Naive thymus-derived CD4-positive, alpha-beta T cell (primary cell): ENCODE measurements at regions not wholly inside any gene's neighbourhood (a gene's known extent, or its start where the extent isn't known, plus 50 kb on each side); places are given as distances from the start of the nearest gene placed in this dataset.

Experiments
- ATAC-seq: fragments of 150-1000 bp; cut with Tn5 transposase; 2 replicates; pipeline ENCODE4 v1.10.0; 2021; ENCODE audit warnings: mild to moderate bottlenecking, moderate library complexity
- CTCF ChIA-PET: fragments of 350-600 bp; sonication (Branson Sonifier 250); formaldehyde crosslinking; loops from one replicate; lab custom pipeline; 2021; ENCODE audit warnings: antibody characterized with exemption; lab: Charles Lee
- POLR2A ChIA-PET: fragments of 350-600 bp; sonication (Branson Sonifier 250); formaldehyde crosslinking; loops from one replicate; lab custom pipeline; 2021; ENCODE audit warnings: antibody characterized with exemption, inconsistent platforms; lab: Charles Lee
- DNase-seq, 9 donors: peaks; one replicate each; pipeline versions ENCODE4 v3.0.0 to v3.0.0-alpha.2; 2020 to 2022; ENCODE audit warnings: mixed read lengths in 1 of 9
- H3K27ac ChIP-seq: one replicate; pipeline ENCODE4 v1.7.0; 2013; ENCODE audit warnings: mild to moderate bottlenecking, low read depth, low read length, moderate library complexity
- H3K27me3 ChIP-seq, 2 donors: one replicate each; pipeline ENCODE4 v1.7.0; 2013; ENCODE audit warnings: low read length in 2 of 2, mild to moderate bottlenecking in 2 of 2, moderate library complexity in 2 of 2; ENCODE audit not compliant: control insufficient read depth in 2 of 2, insufficient read depth in 2 of 2
- H3K36me3 ChIP-seq, 3 experiments: 1 replicate in 2 of 3; 2 replicates in 1 of 3; pipeline ENCODE4 v1.7.0; 2013; ENCODE audit warnings: low read length in 3 of 3, mild to moderate bottlenecking in 3 of 3, moderate library complexity in 1 of 3; ENCODE audit not compliant: insufficient read depth in 3 of 3, control insufficient read depth in 2 of 3
- H3K4me1 ChIP-seq, 2 donors: one replicate each; pipeline ENCODE4 v1.7.0; 2013; ENCODE audit warnings: low read length in 2 of 2, mild to moderate bottlenecking in 2 of 2, moderate library complexity in 1 of 2; ENCODE audit not compliant: control insufficient read depth in 2 of 2, insufficient read depth in 2 of 2
- H3K4me3 ChIP-seq: 2 replicates; pipeline ENCODE4 v1.7.0; 2013; ENCODE audit warnings: mild to moderate bottlenecking, low read length
- H3K9me3 ChIP-seq, 3 experiments: 1 replicate in 2 of 3; 2 replicates in 1 of 3; pipeline ENCODE4 v1.7.0; 2013; ENCODE audit warnings: low read length in 3 of 3; ENCODE audit not compliant: control insufficient read depth in 2 of 3
- H3K27ac Mint-ChIP-seq, 9 donors: one replicate each; pipeline ENCODE4 v1.8.0; 2020 to 2022; ENCODE audit warnings: mixed read lengths in 9 of 9, mild to moderate bottlenecking in 8 of 9, moderate library complexity in 5 of 9, inconsistent platforms in 2 of 9
- H3K27me3 Mint-ChIP-seq, 5 donors: one replicate each; pipeline ENCODE4 v1.8.0; 2021 to 2022; ENCODE audit warnings: mixed read lengths in 5 of 5, mild to moderate bottlenecking in 1 of 5
- H3K36me3 Mint-ChIP-seq, 5 donors: one replicate each; pipeline ENCODE4 v1.8.0; 2020 to 2022; ENCODE audit warnings: mixed read lengths in 5 of 5, mild to moderate bottlenecking in 3 of 5, inconsistent platforms in 1 of 5
- H3K4me1 Mint-ChIP-seq, 7 donors: one replicate each; pipeline ENCODE4 v1.8.0; 2020 to 2022; ENCODE audit warnings: mixed read lengths in 7 of 7, mild to moderate bottlenecking in 3 of 7, inconsistent platforms in 1 of 7
- H3K4me3 Mint-ChIP-seq, 10 donors: one replicate each; pipeline ENCODE4 v1.8.0; 2020 to 2022; ENCODE audit warnings: mild to moderate bottlenecking in 10 of 10, mixed read lengths in 10 of 10, moderate library complexity in 6 of 10, inconsistent platforms in 2 of 10
- H3K9me3 Mint-ChIP-seq, 11 donors: one replicate each; pipeline ENCODE4 v1.8.0; 2020 to 2022; ENCODE audit warnings: mixed read lengths in 11 of 11, mild to moderate bottlenecking in 4 of 11, inconsistent platforms in 1 of 11, moderate library complexity in 1 of 11
- intact Hi-C, 2 donors: fragments of 100-400 bp; cut with micrococcal nuclease; formaldehyde crosslinking; loops; one replicate each; pipeline ENCODE4 v1.15.1; 2023

GRCh38 chr15:92244703-92245102, 149.0 kb upstream of the ST8SIA2 start:
- no peak overlapping the region for H3K4me3 Mint-ChIP-seq
- peaks cover 0 to 2% (median 0%) of the 10 kb centered on the region in 7 donors for H3K4me1 Mint-ChIP-seq
- Histone ChIP-seq H3K4me3 (no peak overlapping the region), H3K9me3 (no peaks in the 10 kb centered on the region), H3K27ac (no peak overlapping the region), H3K4me1 (no peaks in the 10 kb centered on the region), H3K27me3 (no peaks in the 10 kb centered on the region), H3K36me3 (no peaks in the 10 kb centered on the region)
- peaks cover 7 to 41% (median 24%) of the 10 kb centered on the region in 5 donors for H3K27me3 Mint-ChIP-seq
- POLR2A ChIA-PET, result no interaction called here
- DNase-seq (no peak), ATAC-seq (no peak)
- H3K36me3 Mint-ChIP-seq, result no peaks in the 10 kb centered on the region
- H3K9me3 Mint-ChIP-seq, result peaks cover 0 to 12% (median 4%) of the 10 kb centered on the region in 11 donors
- intact Hi-C loops, result no loop called here
- H3K27ac Mint-ChIP-seq, result no peak overlapping the region
- CTCF ChIA-PET, result no interaction called here

GRCh38 chr15:92247649-92248242, 145.9 kb upstream of the ST8SIA2 start:
- H3K36me3 ChIP-seq, result no peaks in the 10 kb centered on the region
- intact Hi-C loops, result no loop called here
- ATAC-seq (no peak), DNase-seq (no peak)
- H3K27ac Mint-ChIP-seq, result no peak overlapping the region
- no peak overlapping the region for H3K27ac ChIP-seq
- ChIA-PET POLR2A (no interaction called here), CTCF (no interaction called here)
- H3K9me3 Mint-ChIP-seq, result peaks cover 0 to 4% (median under 1%) of the 10 kb centered on the region in 11 donors
- peaks cover 7 to 34% (median 25%) of the 10 kb centered on the region in 5 donors for H3K27me3 Mint-ChIP-seq
- H3K36me3 Mint-ChIP-seq, result no peaks in the 10 kb centered on the region
- H3K4me3 Mint-ChIP-seq, result no peak overlapping the region
- H3K4me3 ChIP-seq, result no peak overlapping the region
- no peaks in the 10 kb centered on the region for H3K9me3 ChIP-seq
- no peaks in the 10 kb centered on the region for H3K27me3 ChIP-seq
- H3K4me1 ChIP-seq, result no peaks in the 10 kb centered on the region
- peaks cover 0 to 2% (median 0%) of the 10 kb centered on the region in 7 donors for H3K4me1 Mint-ChIP-seq

- no peak overlapping the region for H3K27ac ChIP-seq
- Mint-ChIP-seq H3K27me3 (peaks cover 7 to 33% (median 17%) of the 10 kb centered on the region in 5 donors), H3K4me1 (no peaks in the 10 kb centered on the region), H3K36me3 (no peaks in the 10 kb centered on the region), H3K9me3 (peaks cover 0 to 7% (median 0%) of the 10 kb centered on the region in 11 donors), H3K27ac (no peak overlapping the region), H3K4me3 (no peak overlapping the region)
- POLR2A ChIA-PET, result no interaction called here
- CTCF ChIA-PET, result no interaction called here
- ATAC-seq (no peak), DNase-seq (no peak)
- H3K9me3 ChIP-seq, result no peaks in the 10 kb centered on the region
- H3K4me3 ChIP-seq, result no peak overlapping the region
- H3K27me3 ChIP-seq, result peaks cover 0 to 2% of the 10 kb centered on the region in 2 donors
- intact Hi-C loops, result no loop called here
- H3K36me3 ChIP-seq, result no peaks in the 10 kb centered on the region
- no peaks in the 10 kb centered on the region for H3K4me1 ChIP-seq
Measured at GRCh38 chr15:92266796-92267685, 126.6 kb upstream of the ST8SIA2 start.

GRCh38 chr15:92268900-92269299, 124.8 kb upstream of the ST8SIA2 start:
- Mint-ChIP-seq H3K27me3 (peaks cover 10 to 39% (median 28%) of the 10 kb centered on the region in 5 donors), H3K4me3 (no peak overlapping the region), H3K27ac (no peak overlapping the region), H3K4me1 (no peaks in the 10 kb centered on the region), H3K36me3 (no peaks in the 10 kb centered on the region), H3K9me3 (peaks cover 0 to 7% (median 0%) of the 10 kb centered on the region in 11 donors)
- no peaks in the 10 kb centered on the region for H3K4me1 ChIP-seq
- no peak for ATAC-seq
- H3K27me3 ChIP-seq, result peaks cover 0 to 2% of the 10 kb centered on the region in 2 donors
- CTCF ChIA-PET, result no interaction called here
- H3K4me3 ChIP-seq, result no peak overlapping the region
- intact Hi-C loops, result no loop called here
- POLR2A ChIA-PET, result interaction anchor here (0.9 kb wide), 1 partner anchor 906 kb away, joined by 3 read pairs; no protein-coding TSS in a partner anchor
- H3K36me3 ChIP-seq, result no peaks in the 10 kb centered on the region
- H3K27ac ChIP-seq, result no peak overlapping the region
- H3K9me3 ChIP-seq, result no peaks in the 10 kb centered on the region
- no peak for DNase-seq

GRCh38 chr15:92271179-92271578, 122.5 kb upstream of the ST8SIA2 start:
- H3K9me3 ChIP-seq, result no peaks in the 10 kb centered on the region
- H3K27ac ChIP-seq, result no peak overlapping the region
- H3K36me3 ChIP-seq, result no peaks in the 10 kb centered on the region
- H3K36me3 Mint-ChIP-seq, result no peaks in the 10 kb centered on the region
- H3K27me3 ChIP-seq, result peaks cover 0 to 2% of the 10 kb centered on the region in 2 donors
- no peak overlapping the region for H3K27ac Mint-ChIP-seq
- no peaks in the 10 kb centered on the region for H3K4me1 Mint-ChIP-seq
- H3K4me1 ChIP-seq, result no peaks in the 10 kb centered on the region
- no peak overlapping the region for H3K4me3 Mint-ChIP-seq
- DNase-seq (no peak), ATAC-seq (no peak)
- intact Hi-C loops, result loop anchor here in 1 of 2 donors (10.0 kb wide), 1 partner anchor 444 kb away; no protein-coding TSS in a partner anchor
- POLR2A ChIA-PET, result no interaction called here
- CTCF ChIA-PET, result no interaction called here
- H3K27me3 Mint-ChIP-seq, result peaks cover 3 to 27% (median 24%) of the 10 kb centered on the region in 5 donors
- H3K4me3 ChIP-seq, result no peak overlapping the region
- H3K9me3 Mint-ChIP-seq, result no peaks in the 10 kb centered on the region

GRCh38 chr15:92272106-92272505, 121.6 kb upstream of the ST8SIA2 start:
- intact Hi-C loops, result loop anchor here in 1 of 2 donors (10.0 kb wide), 1 partner anchor 443 kb away; no protein-coding TSS in a partner anchor
- Mint-ChIP-seq H3K27ac (no peak overlapping the region), H3K27me3 (peaks cover 3 to 26% (median 21%) of the 10 kb centered on the region in 5 donors), H3K9me3 (no peaks in the 10 kb centered on the region), H3K4me1 (no peaks in the 10 kb centered on the region), H3K4me3 (no peak overlapping the region), H3K36me3 (no peaks in the 10 kb centered on the region)
- Histone ChIP-seq H3K9me3 (no peaks in the 10 kb centered on the region), H3K36me3 (no peaks in the 10 kb centered on the region), H3K27ac (no peak overlapping the region), H3K27me3 (peaks cover 0 to 2% of the 10 kb centered on the region in 2 donors), H3K4me3 (no peak overlapping the region), H3K4me1 (no peaks in the 10 kb centered on the region)
- no peak for ATAC-seq
- CTCF ChIA-PET, result no interaction called here
- POLR2A ChIA-PET, result no interaction called here
- no peak for DNase-seq
